GM12865 (cell line): ENCODE measurements at regions not wholly inside any gene's neighbourhood (a gene's known extent, or its start where the extent isn't known, plus 50 kb on each side); places are given as distances from the start of the nearest gene placed in this dataset.

ENCODE experiments used
- DNase-seq: peaks from one replicate; pipeline ENCODE4 v3.0.0; 2010; ENCODE audit warnings: low read depth
- H3K4me3 ChIP-seq: 2 replicates; pipeline ENCODE4 v1.5.1; 2011; ENCODE audit warnings: mild to moderate bottlenecking, low read depth, low read length, control low read depth
- CTCF ChIP-seq: IDR thresholded peaks from 2 replicates; pipeline ENCODE4 v1.5.1; 2011; ENCODE audit warnings: low read length, control low read depth, low read depth, inconsistent platforms; ENCODE audit not compliant: insufficient read depth; ENCODE audit errors: missing control alignments

- peak; percentile 78 for DNase-seq
- peak overlapping the region; percentile 58 for H3K4me3 ChIP-seq
- peak; percentile 0 for TF ChIP-seq CTCF
Observed at GRCh38 chr3:159910991-159911663, 77.5 kb upstream of the IL12A start.

- no peak for DNase-seq
- peak overlapping the region; percentile 58 for H3K4me3 ChIP-seq
- no peak for TF ChIP-seq CTCF
Observed at GRCh38 chr3:159911664-159912037, 77.0 kb upstream of the IL12A start.

- H3K4me3 ChIP-seq, result no peak overlapping the region
- no peak for DNase-seq
- TF ChIP-seq CTCF, result no peak
Observed at GRCh38 chr3:159913712-159914414, 74.8 kb upstream of the IL12A start.

GRCh38 chr3:159914426-159914825, 74.2 kb upstream of the IL12A start:
- DNase-seq, result no peak
- H3K4me3 ChIP-seq, result no peak overlapping the region
- TF ChIP-seq CTCF, result no peak

- TF ChIP-seq CTCF, result no peak
- no peak for DNase-seq
- H3K4me3 ChIP-seq, result no peak overlapping the region
Observed at GRCh38 chr3:159916052-159916451, 72.6 kb upstream of the IL12A start.

GRCh38 chr3:159917141-159917540, 71.5 kb upstream of the IL12A start:
- H3K4me3 ChIP-seq, result no peak overlapping the region
- no peak for DNase-seq
- TF ChIP-seq CTCF, result no peak
